HG03139 (cell line): ENCODE measurements at regions not wholly inside any gene's neighbourhood (a gene's known extent, or its start where the extent isn't known, plus 50 kb on each side); places are given as distances from the start of the nearest gene placed in this dataset.

Source experiments
- ATAC-seq: cut with Tn5 transposase; IDR thresholded peaks from one replicate; pipeline ENCODE4 v1.9.1; 2021; ENCODE audit not compliant: unreplicated experiment

DNA sequence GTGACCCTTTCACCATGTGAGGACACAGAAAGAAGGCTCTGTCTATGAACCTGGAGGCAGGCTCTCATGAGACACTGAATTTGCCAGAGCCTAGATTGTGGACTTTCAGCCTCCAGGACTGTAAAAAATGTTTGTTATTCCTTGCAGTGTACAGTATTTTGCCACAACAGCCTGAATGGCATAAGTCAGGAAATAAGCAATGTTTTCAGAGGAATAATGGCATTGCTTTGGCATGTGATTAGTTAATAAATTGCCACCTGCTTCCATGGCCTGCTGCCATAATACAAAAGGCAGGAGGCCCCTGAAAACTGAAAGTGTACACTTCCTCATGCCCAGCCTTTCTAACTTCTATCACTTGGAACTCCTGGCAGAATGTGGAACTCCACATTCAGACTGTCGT is 408.1 kb downstream of the GADD45G start:
- no peak for ATAC-seq

DNA sequence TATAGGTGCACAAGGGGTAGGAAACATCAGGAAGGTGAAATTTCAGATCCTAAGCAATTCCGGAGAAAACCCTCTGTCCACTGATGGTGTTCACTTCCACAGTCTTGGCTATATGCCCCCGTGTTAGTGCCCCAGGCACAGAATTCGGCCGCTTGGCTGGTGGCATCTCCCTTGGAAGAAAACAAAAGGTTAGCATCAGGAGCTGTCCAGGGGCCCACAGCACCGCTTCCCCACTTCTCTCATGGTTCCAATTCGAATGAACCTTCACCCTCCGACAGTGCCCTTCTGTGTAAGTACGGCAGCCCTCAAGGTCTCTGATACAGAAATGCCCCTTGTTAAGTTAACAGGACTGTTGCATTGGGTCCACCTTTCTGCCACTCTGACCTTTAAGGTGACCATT is 409.0 kb downstream of the GADD45G start:
- no peak for ATAC-seq

DNA sequence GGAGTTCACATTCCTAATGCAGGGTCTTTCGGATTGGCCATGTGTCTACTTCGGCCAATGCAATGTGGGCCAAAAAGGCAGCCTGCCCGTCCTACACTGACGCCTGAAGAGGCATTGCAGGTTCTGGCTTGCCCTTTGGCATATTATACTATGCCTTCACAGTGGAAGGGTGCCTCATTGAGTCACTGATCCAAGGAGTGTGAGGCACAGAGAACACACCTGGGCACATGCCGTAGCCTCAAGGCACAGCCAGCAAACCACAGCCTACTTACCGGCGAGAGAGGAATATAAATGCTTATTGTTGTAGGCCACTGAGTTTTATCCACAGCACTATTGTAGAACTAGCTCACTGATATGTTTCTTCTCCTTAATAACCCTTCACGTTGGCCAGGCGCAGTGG is 409.6 kb downstream of the GADD45G start:
- ATAC-seq: no peak

GRCh38 chr9:90016272-90016671 is 411.5 kb downstream of the GADD45G start:
- ATAC-seq: no peak

GRCh38 chr9:90017679-90018078 is 412.9 kb downstream of the GADD45G start:
- no peak for ATAC-seq

DNA sequence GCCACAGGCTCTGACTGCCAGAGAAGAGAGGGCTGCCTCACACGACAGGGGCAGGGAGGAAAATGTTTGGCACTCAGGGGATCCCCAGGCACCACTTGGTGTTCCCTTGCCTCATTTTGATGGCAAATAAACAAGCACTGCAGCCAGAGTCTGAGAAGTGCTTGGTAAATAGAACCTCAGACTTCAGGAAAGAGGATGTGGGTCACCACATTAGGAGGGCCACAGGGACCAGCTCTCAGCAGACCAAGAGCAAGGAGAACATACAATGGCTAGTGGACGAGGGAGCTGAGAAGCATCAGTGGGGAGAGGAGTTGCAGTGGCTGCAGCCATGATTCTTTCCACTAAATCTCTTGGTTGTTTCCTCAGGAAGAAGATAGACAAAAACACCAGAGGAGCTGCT is 413.9 kb downstream of the GADD45G start:
- no peak for ATAC-seq

GRCh38 chr9:90019626-90020025 is 414.8 kb downstream of the GADD45G start:
- ATAC-seq: no peak

- ATAC-seq: no peak
Observed at GRCh38 chr9:90020276-90020871, 415.6 kb downstream of the GADD45G start.

- no peak for ATAC-seq
Observed at GRCh38 chr9:90021216-90021906, 416.5 kb downstream of the GADD45G start.

- ATAC-seq: no peak
Observed at GRCh38 chr9:90022474-90022873, 417.7 kb downstream of the GADD45G start.

GRCh38 chr9:90023861-90024260 is 419.0 kb downstream of the GADD45G start:
- ATAC-seq: no peak

DNA sequence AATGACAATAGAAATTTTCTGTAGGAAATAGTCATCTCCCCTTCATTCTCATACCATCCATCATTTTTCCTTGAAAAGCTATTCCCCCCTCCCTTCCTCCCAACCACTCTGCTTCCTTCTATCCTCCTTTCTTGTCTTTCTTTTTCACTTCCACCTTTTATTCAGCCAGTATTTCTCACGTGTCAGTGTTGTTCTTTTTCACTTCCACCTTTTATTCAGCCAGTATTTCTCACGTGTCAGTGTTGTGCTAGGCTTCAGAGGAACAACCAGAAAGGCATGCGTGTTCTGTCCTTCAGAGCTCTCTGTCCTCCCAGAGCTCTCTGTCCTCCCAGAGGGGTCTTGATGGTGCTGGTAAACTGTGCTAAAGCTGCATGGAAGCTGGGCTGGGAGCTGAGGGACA is 419.6 kb downstream of the GADD45G start:
- no peak for ATAC-seq

GRCh38 chr9:90024823-90025222 is 420.0 kb downstream of the GADD45G start:
- no peak for ATAC-seq

- no peak for ATAC-seq
Observed at GRCh38 chr9:90025816-90026215, 421.0 kb downstream of the GADD45G start.

GRCh38 chr9:90027296-90027790 is 422.5 kb downstream of the GADD45G start:
- no peak for ATAC-seq

- ATAC-seq: no peak
Observed at GRCh38 chr9:90029386-90029785, 424.6 kb downstream of the GADD45G start.

- ATAC-seq: no peak
Observed at GRCh38 chr9:90029996-90030395, 425.2 kb downstream of the GADD45G start.

DNA sequence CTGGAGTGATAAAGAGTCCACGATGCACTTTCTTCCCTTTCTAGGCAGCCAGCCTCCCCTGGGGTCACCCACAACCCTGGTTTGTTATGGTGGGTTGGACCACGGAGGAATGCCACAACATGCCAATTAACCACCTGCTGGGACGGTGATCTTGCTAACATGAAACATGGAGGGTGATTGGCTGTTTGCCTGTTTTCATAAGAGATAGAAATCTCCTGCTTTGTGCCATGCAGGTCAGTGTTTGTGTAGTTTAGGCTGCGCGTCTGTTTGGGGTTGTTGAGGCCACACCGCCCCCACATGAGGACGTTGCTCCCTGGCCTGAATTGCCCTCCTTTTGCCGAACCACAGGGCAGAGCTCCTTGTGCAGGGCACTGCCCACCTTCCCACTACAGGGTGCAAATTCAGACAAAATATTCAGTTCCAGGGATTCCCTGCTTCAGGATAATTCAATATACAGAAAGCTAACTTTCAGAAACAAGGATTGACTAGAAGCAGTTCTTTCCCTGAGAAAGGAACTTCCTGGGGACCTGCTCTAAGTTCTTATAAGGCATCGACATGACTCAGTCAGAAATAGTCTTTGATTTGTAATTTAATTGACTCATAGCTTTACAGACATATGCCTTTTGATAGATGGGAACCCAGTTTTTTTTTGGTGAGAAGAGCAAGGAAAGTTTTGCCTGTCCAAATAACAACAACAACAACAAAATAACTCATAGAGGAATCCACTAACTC is 427.6 kb downstream of the GADD45G start:
- no peak for ATAC-seq

DNA sequence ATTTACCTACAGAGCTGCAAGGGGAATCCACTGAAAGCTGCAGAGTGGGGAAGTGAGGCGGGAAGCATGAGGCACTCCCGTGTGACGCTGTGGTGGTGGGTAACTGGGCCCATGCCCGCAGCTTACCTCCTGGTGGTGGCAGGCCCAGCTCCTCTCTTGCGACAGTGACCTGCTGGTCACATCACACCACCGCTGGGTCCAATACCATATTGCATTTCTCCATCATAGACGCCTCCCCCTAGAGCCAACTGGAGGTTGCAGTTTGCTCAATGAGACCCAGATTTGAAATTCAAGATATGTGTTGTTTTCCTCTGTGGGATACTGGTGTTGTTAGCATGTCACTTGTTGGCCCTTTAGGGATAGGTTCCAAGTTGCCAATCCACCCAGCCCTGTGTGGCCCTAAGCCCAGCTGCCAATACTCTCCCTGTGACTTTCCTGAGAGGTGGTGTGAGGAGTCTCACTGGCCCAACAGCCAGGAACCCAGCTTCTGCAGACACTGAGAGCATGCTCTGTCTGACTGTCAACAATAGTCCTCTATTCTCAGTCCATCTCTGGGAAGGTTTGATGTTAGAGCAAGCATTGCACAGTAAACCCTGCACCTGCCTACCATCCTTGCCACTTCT is 428.3 kb downstream of the GADD45G start:
- ATAC-seq: no peak

DNA sequence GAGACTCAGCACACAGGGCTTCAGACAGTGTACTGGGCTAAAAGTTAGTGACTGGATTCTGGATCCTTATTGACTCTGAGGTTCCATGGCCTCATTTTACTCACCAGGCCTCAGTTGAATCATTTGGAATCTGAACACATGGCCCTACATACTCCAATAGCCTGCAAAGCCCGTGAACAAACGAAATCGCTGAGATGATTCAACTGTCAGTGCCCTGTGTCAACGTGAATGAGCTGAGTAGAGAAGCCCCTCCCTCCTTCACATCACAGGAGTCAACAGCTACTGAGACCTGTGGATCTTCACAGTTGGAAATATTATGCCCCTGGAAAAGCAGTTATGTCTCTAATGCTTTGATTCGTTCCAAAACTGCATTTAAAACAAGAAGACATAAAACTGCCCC is 429.3 kb downstream of the GADD45G start:
- ATAC-seq: no peak

GRCh38 chr9:90035471-90035870 is 430.7 kb downstream of the GADD45G start:
- ATAC-seq: no peak
